AG10803 (cell line): ENCODE measurements at regions not wholly inside any gene's neighbourhood (a gene's known extent, or its start where the extent isn't known, plus 50 kb on each side); places are given as distances from the start of the nearest gene placed in this dataset.

Experiments used
- DNase-seq: peaks from one replicate; pipeline ENCODE4 v3.0.0; 2010; ENCODE audit warnings: low read depth
- H3K4me3 ChIP-seq: 2 replicates; pipeline ENCODE4 v1.5.1; 2011; ENCODE audit warnings: mild to moderate bottlenecking, low read length, control low read depth
- CTCF ChIP-seq: conservative IDR thresholded peaks from 2 replicates; pipeline ENCODE4 v1.5.1; 2011; ENCODE audit warnings: mild to moderate bottlenecking, low read length, control low read depth, inconsistent platforms

- H3K4me3 ChIP-seq: no peak overlapping the region
- no peak for TF ChIP-seq CTCF
- no peak for DNase-seq
These were observed 367.2 kb downstream of the EMP1 start for GRCh38 chr12:13563743-13564125.

GRCh38 chr12:13562915-13563742 lies 366.6 kb downstream of the EMP1 start:
- no peak for DNase-seq

GRCh38 chr12:13561923-13562322 lies 365.4 kb downstream of the EMP1 start:
- no peak for TF ChIP-seq CTCF
- H3K4me3 ChIP-seq: no peak overlapping the region
- DNase-seq: no peak

More at GRCh38 chr12:13562915-13563742, 366.6 kb downstream of the EMP1 start:
- no peak overlapping the region for H3K4me3 ChIP-seq
- no peak for TF ChIP-seq CTCF

GRCh38 chr12:13559318-13559978 lies 362.9 kb downstream of the EMP1 start:
- no peak for TF ChIP-seq CTCF
- no peak overlapping the region for H3K4me3 ChIP-seq
- no peak for DNase-seq

GRCh38 chr12:13552830-13553229 lies 356.3 kb downstream of the EMP1 start:
- TF ChIP-seq CTCF: no peak

GRCh38 chr12:13547283-13547682 lies 350.8 kb downstream of the EMP1 start:
- no peak for DNase-seq
- TF ChIP-seq CTCF: no peak
- H3K4me3 ChIP-seq: no peak overlapping the region

More at GRCh38 chr12:13552830-13553229, 356.3 kb downstream of the EMP1 start:
- no peak for DNase-seq
- H3K4me3 ChIP-seq: no peak overlapping the region

GRCh38 chr12:13546231-13546630 lies 349.7 kb downstream of the EMP1 start:
- no peak for DNase-seq
- H3K4me3 ChIP-seq: no peak overlapping the region
- TF ChIP-seq CTCF: no peak
